ENCODE measurements at regions not wholly inside any gene's neighbourhood (a gene's known extent, or its start where the extent isn't known, plus 50 kb on each side); places are given as distances from the start of the nearest gene placed in this dataset.

- Mint-ChIP-seq H3K27me3 (ENCODE audit: unreplicated experiment) (peaks cover 7% of the 10 kb centered on the region), H3K9me3 (ENCODE audit: unreplicated experiment) (no peaks in the 10 kb centered on the region), H3K4me1 (ENCODE audit: unreplicated experiment) (no peaks in the 10 kb centered on the region), H3K4me3 (ENCODE audit: unreplicated experiment) (no peak overlapping the region), H3K36me3 (ENCODE audit: low read depth, unreplicated experiment) (no peaks in the 10 kb centered on the region), H3K27ac (ENCODE audit: unreplicated experiment) (no peak overlapping the region)
- no peak for TF ChIP-seq CTCF (IDR thresholded peaks at IDR 0.05; ENCODE audit: unreplicated experiment)
- no peak for DNase-seq (ENCODE audit: low spot score)
These were observed 50.4 kb upstream of the HMGXB4 start for GRCh38 chr22:35206889-35207288.

All from endothelial cell (in vitro differentiated cells).